PC-3 (cell line): ENCODE measurements at regions not wholly inside any gene's neighbourhood (a gene's known extent, or its start where the extent isn't known, plus 50 kb on each side); places are given as distances from the start of the nearest gene placed in this dataset.

ENCODE experiments used
- ATAC-seq: fragments of 200-7000 bp; cut with Tn5 transposase; 2 replicates; pipeline ENCODE4 v1.9.1; 2020; ENCODE audit warnings: mild to moderate bottlenecking, moderate library complexity
- BruUV-seq: library from RNA; stranded (reverse); fragments of 400-500 nt; replicated peaks from 2 replicates; lab custom pipeline; 2021; lab: Mats Ljungman, UMichigan
- CTCF ChIA-PET: fragments of 300-600 bp; sonication (Branson Sonifier 250); formaldehyde crosslinking; loops from one replicate; lab custom pipeline; 2022; ENCODE audit warnings: antibody characterized with exemption; lab: Charles Lee
- POLR2A ChIA-PET: fragments of 300-600 bp; sonication (Branson Sonifier 250); formaldehyde crosslinking; loops from one replicate; lab custom pipeline; 2022; ENCODE audit warnings: antibody characterized with exemption; ENCODE audit not compliant: unreplicated experiment; lab: Charles Lee
- DNase-seq: peaks from one replicate; pipeline ENCODE4 v3.0.0-alpha.2; 2015
- H2AFZ ChIP-seq: fragments of 300-600 bp; sonication (generic); 2 replicates; pipeline ENCODE4 v1.6.0; 2016; ENCODE audit warnings: antibody characterized with exemption, low read length
- H3F3A ChIP-seq: fragments of 300-600 bp; sonication (generic); one replicate; pipeline ENCODE4 v1.6.0; 2017; ENCODE audit warnings: antibody characterized with exemption, low read length, control low read depth, mild to moderate bottlenecking; ENCODE audit not compliant: unreplicated experiment
- H3K27ac ChIP-seq: fragments of 300-600 bp; sonication (generic); 2 replicates; pipeline ENCODE4 v1.5.1; 2016; ENCODE audit warnings: mild to moderate bottlenecking, low read length
- H3K27me3 ChIP-seq: fragments of 300-600 bp; sonication (generic); 2 replicates; pipeline ENCODE4 v1.6.1; 2016; ENCODE audit warnings: low read length, mixed read lengths
- H3K36me3 ChIP-seq: fragments of 300-600 bp; sonication (generic); 2 replicates; pipeline ENCODE4 v1.6.1; 2016; ENCODE audit warnings: low read depth, mixed run types, low read length, mixed read lengths
- H3K4me1 ChIP-seq: fragments of 300-600 bp; sonication (generic); 2 replicates; pipeline ENCODE4 v1.5.1; 2016; ENCODE audit warnings: low read length; ENCODE audit not compliant: insufficient read depth
- H3K4me2 ChIP-seq: fragments of 300-600 bp; sonication (generic); 2 replicates; pipeline ENCODE4 v1.6.0; 2016; ENCODE audit warnings: low read length
- H3K4me3 ChIP-seq: fragments of 300-600 bp; sonication (generic); 2 replicates; pipeline ENCODE4 v1.5.1; 2016; ENCODE audit warnings: mild to moderate bottlenecking, low read length, mixed read lengths
- H3K79me2 ChIP-seq: fragments of 300-600 bp; sonication (generic); 2 replicates; pipeline ENCODE4 v1.6.1; 2017; ENCODE audit warnings: low read length, mixed read lengths
- H3K9ac ChIP-seq: fragments of 300-600 bp; sonication (generic); 2 replicates; pipeline ENCODE4 v1.6.0; 2016; ENCODE audit warnings: mild to moderate bottlenecking, low read length
- H3K9me2 ChIP-seq: fragments of 300-600 bp; sonication (generic); replicated peaks from 2 replicates; pipeline ENCODE4 v1.6.1; 2016; ENCODE audit warnings: mixed run types, low read length, mixed read lengths
- H3K9me3 ChIP-seq: fragments of 300-600 bp; sonication (generic); 2 replicates; pipeline ENCODE4 v1.6.1; 2016; ENCODE audit warnings: low read length, mixed read lengths
- H4K20me1 ChIP-seq: fragments of 300-600 bp; sonication (generic); 2 replicates; pipeline ENCODE4 v1.6.1; 2016; ENCODE audit warnings: low read length, mixed read lengths
- EZH2 ChIP-seq: fragments of 300-600 bp; sonication (generic); IDR thresholded peaks from one replicate; pipeline ENCODE4 v1.6.1; 2017; ENCODE audit warnings: antibody characterized with exemption, mild to moderate bottlenecking, low read length; ENCODE audit not compliant: unreplicated experiment
- EZH2phosphoT487 ChIP-seq: fragments of 300-600 bp; sonication (generic); IDR thresholded peaks from 2 replicates; pipeline ENCODE4 v1.6.1; 2018; ENCODE audit warnings: mild to moderate bottlenecking, antibody characterized with exemption, low read length, borderline replicate concordance
- intact Hi-C: fragments of 100-400 bp; cut with micrococcal nuclease; formaldehyde crosslinking; loops from 2 replicates; pipeline ENCODE4 v1.9.0; 2023
- TF ChIP-seq, protein P1 (sequence below): fragments of 300-600 bp; sonication (generic); conservative IDR thresholded peaks from 2 replicates; pipeline ENCODE4 v1.5.1; 2017; ENCODE audit warnings: antibody characterized with exemption, low read depth, mild to moderate bottlenecking, low read length

DNA sequence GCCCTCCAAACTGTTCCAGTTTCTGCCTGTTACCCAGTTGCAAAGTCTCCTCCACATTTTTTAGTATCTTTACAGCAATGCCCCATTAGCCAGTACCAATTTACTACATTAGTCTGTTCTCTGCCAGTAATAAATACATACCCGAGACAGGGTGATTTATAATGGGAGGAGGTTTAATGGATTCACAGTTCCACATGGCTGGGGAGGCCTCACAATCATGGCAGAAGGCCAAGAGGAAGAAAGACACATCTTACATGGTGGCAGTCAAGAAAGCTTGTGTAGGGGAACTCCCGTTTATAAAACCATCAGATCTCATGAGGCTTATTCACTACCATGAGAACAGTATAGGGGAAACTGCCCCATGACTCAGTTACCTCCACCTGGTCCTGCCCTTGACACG is 600.7 kb upstream of the CDH6 start:
- TF ChIP-seq, protein P1, sequence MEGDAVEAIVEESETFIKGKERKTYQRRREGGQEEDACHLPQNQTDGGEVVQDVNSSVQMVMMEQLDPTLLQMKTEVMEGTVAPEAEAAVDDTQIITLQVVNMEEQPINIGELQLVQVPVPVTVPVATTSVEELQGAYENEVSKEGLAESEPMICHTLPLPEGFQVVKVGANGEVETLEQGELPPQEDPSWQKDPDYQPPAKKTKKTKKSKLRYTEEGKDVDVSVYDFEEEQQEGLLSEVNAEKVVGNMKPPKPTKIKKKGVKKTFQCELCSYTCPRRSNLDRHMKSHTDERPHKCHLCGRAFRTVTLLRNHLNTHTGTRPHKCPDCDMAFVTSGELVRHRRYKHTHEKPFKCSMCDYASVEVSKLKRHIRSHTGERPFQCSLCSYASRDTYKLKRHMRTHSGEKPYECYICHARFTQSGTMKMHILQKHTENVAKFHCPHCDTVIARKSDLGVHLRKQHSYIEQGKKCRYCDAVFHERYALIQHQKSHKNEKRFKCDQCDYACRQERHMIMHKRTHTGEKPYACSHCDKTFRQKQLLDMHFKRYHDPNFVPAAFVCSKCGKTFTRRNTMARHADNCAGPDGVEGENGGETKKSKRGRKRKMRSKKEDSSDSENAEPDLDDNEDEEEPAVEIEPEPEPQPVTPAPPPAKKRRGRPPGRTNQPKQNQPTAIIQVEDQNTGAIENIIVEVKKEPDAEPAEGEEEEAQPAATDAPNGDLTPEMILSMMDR, result no peak
- no peak for TF ChIP-seq EZH2
- TF ChIP-seq EZH2phosphoT487, result no peak
- H2AFZ ChIP-seq, result no peak overlapping the region
- H3K4me2 ChIP-seq, result no peak overlapping the region
- no peak for ATAC-seq
- H3F3A ChIP-seq, result no peaks in the 10 kb centered on the region
- H3K27ac ChIP-seq, result no peak overlapping the region
- H3K79me2 ChIP-seq, result no peaks in the 10 kb centered on the region
- no peak overlapping the region for H3K4me3 ChIP-seq
- no peak for DNase-seq
- no peaks in the 10 kb centered on the region for H3K36me3 ChIP-seq
- ChIA-PET CTCF (no interaction called here), POLR2A (no interaction called here)
- no peaks in the 10 kb centered on the region for H3K9me3 ChIP-seq
- no TSS peak for BruUV-seq
- no peaks in the 10 kb centered on the region for H3K27me3 ChIP-seq
- H3K9me2 ChIP-seq, result no peaks in the 10 kb centered on the region
- no peak overlapping the region for H3K9ac ChIP-seq
- intact Hi-C loops, result no loop called here
- no peaks in the 10 kb centered on the region for H4K20me1 ChIP-seq
- H3K4me1 ChIP-seq, result no peaks in the 10 kb centered on the region

DNA sequence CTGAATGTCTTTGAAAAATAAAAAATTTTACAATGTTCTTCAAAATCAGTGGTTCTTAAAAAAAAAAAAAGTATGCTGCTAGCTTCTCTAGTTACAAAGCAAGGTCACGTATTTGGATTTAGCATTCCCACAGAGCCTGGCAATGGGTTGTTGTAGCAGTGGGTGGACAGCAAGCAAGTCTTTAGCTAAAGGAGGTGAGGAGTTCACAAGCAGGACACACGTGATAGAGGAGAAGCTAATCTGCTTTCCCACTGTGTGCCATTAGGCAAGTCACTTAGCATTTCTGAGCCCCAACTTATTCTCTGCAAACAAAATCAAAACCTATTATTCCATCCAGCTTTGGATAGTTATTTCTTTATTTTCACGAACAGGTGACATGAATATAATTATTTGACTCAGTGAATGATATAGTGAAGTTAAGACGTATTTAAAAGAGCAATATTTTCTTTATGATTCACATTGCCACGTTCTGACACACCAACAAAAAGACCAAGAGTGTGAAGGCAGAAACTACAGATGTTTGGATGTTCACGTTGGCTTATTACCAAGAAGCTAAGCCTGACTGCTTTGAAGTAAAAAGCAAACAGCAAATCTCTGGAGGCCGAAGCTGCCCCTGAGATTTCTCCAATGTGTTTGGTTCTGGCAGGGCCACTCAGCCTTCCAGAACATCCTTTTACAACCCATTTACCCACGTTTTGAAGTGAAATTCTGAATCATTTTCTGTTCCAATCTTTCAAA is 612.1 kb upstream of the CDH6 start:
- no peaks in the 10 kb centered on the region for H3K9me3 ChIP-seq
- intact Hi-C loops, result no loop called here
- H3K9ac ChIP-seq, result no peak overlapping the region
- H3K36me3 ChIP-seq, result no peaks in the 10 kb centered on the region
- TF ChIP-seq, protein P1, result no peak
- TF ChIP-seq EZH2 (no peak), EZH2phosphoT487 (no peak)
- H3K4me1 ChIP-seq, result no peaks in the 10 kb centered on the region
- ChIA-PET POLR2A (no interaction called here), CTCF (no interaction called here)
- BruUV-seq, result no TSS peak
- 0 out of 2 replicates have a peak overlapping the region, but pooled peaks have one; percentile 3 for H2AFZ ChIP-seq
- H3K9me2 ChIP-seq, result no peaks in the 10 kb centered on the region
- H3K79me2 ChIP-seq, result no peaks in the 10 kb centered on the region
- H4K20me1 ChIP-seq, result no peaks in the 10 kb centered on the region
- ATAC-seq (no peak), DNase-seq (no peak)
- no peak overlapping the region for H3K4me2 ChIP-seq
- H3K27ac ChIP-seq, result no peak overlapping the region
- H3K27me3 ChIP-seq, result no peaks in the 10 kb centered on the region
- no peaks in the 10 kb centered on the region for H3F3A ChIP-seq
- H3K4me3 ChIP-seq, result no peak overlapping the region

DNA sequence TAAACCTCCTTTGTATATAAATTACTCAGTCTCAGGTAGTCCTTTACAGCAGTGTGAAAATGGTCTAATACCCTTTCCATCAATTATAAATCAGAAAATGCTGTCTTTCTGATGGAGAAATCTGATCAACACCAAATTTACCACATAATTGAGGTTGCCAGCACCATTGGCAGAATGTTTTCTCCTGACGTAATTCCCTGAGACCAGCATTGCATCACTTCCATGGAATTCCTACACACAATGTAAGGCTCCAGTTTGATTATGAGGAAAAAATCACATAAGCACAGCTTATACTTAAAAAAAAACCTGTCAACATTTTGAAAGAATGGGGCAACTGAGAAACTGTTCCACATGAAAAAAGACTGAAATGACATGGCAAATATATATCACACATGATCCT is 618.7 kb upstream of the CDH6 start:
- no TSS peak for BruUV-seq
- TF ChIP-seq EZH2 (no peak), EZH2phosphoT487 (no peak)
- TF ChIP-seq, protein P1, result no peak
- no peaks in the 10 kb centered on the region for H3K9me3 ChIP-seq
- no peaks in the 10 kb centered on the region for H3K27me3 ChIP-seq
- intact Hi-C loops, result no loop called here
- H3K4me1 ChIP-seq, result no peaks in the 10 kb centered on the region
- H4K20me1 ChIP-seq, result no peaks in the 10 kb centered on the region
- DNase-seq, result no peak
- no peak overlapping the region for H3K27ac ChIP-seq
- ATAC-seq, result no peak
- H3K9ac ChIP-seq, result no peak overlapping the region
- ChIA-PET CTCF (no interaction called here), POLR2A (no interaction called here)
- no peak overlapping the region for H2AFZ ChIP-seq
- no peaks in the 10 kb centered on the region for H3K9me2 ChIP-seq
- no peaks in the 10 kb centered on the region for H3F3A ChIP-seq
- H3K4me3 ChIP-seq, result no peak overlapping the region
- H3K79me2 ChIP-seq, result no peaks in the 10 kb centered on the region
- no peaks in the 10 kb centered on the region for H3K36me3 ChIP-seq
- no peak overlapping the region for H3K4me2 ChIP-seq
